ENCODE measurements at regions not wholly inside any gene's neighbourhood (a gene's known extent, or its start where the extent isn't known, plus 50 kb on each side); places are given as distances from the start of the nearest gene placed in this dataset.
"Not testable (repeated sequence)": the region's sequence is repeated elsewhere in the genome, so short reads cannot be mapped to it uniquely, and the experiment has no call there.

GRCh38 chr20:5390720-5391119 is 74.0 kb upstream of the PROKR2 start (continued):
- no peak for TF ChIP-seq REST (IDR thresholded peaks at IDR 0.05)

- H3K4me1 ChIP-seq; CTCF ChIA-PET; ATAC-seq; POLR2A ChIA-PET; DNase-seq (ENCODE audit: low read depth in 1 of 2, low spot score in 1 of 2); H3K4me2 ChIP-seq; H3K27ac ChIP-seq; FAIRE-seq; H3K4me3 ChIP-seq; H3K9me3 ChIP-seq: not testable (repeated sequence)
- 5% methylated on average over 3 of the region's 3 CpGs for WGBS (ENCODE audit: missing lambda C conversion rate)
Observed at GRCh38 chr20:5386846-5387245, 70.1 kb upstream of the PROKR2 start.

- not testable (repeated sequence) for ATAC-seq
Observed at GRCh38 chr20:5381527-5381926, 64.8 kb upstream of the PROKR2 start.

GRCh38 chr20:5377484-5377883 is 60.7 kb upstream of the PROKR2 start:
- DNase-seq (ENCODE audit: low read depth in 1 of 2, low spot score in 1 of 2): no peak
- ChIA-PET CTCF (no interaction called here), POLR2A (no interaction called here)
- Histone ChIP-seq H3K27ac (no peak overlapping the region), H3K9me3 (peaks cover 6% of the 10 kb centered on the region; the same call in 1 of the 3 replicates), H3K4me2 (no peak overlapping the region), H3K4me3 (no peak overlapping the region), H3K4me1 (no peaks in the 10 kb centered on the region)
- TF ChIP-seq CBX2 (IDR thresholded peaks at IDR 0.05; ENCODE audit: borderline replicate concordance, low read depth) (no peak), JUN (IDR thresholded peaks at IDR 0.05) (no peak), HES2 (IDR thresholded peaks at IDR 0.05) (no peak), POLR2A (IDR thresholded peaks at IDR 0.05; ENCODE audit: low read length) (no peak), RFX5 (IDR thresholded peaks at IDR 0.05) (no peak), KDM5A (IDR thresholded peaks at IDR 0.05) (no peak), RARB (CRISPR knock-in tag; IDR thresholded peaks at IDR 0.05) (no peak), E2F6 (IDR thresholded peaks at IDR 0.05; ENCODE audit: borderline replicate concordance, low read depth) (no peak), REST (IDR thresholded peaks at IDR 0.05) (no peak), FOSL2 (IDR thresholded peaks at IDR 0.05) (no peak), FOSL2 (CRISPR knock-in tag; IDR thresholded peaks at IDR 0.05) (no peak)
- no peak for ATAC-seq
- no peak for FAIRE-seq
- 0% methylated on average over 1 of the region's 1 CpG for WGBS (ENCODE audit: missing lambda C conversion rate)

More at GRCh38 chr20:5381527-5381926, 64.8 kb upstream of the PROKR2 start:
- H3K4me1 ChIP-seq; POLR2A ChIA-PET; H3K9me3 ChIP-seq; H3K27ac ChIP-seq; H3K4me2 ChIP-seq; DNase-seq (ENCODE audit: low read depth in 1 of 2, low spot score in 1 of 2); H3K4me3 ChIP-seq; FAIRE-seq: not testable (repeated sequence)
- WGBS (ENCODE audit: missing lambda C conversion rate): 43% methylated on average over 7 of the region's 7 CpGs
- CTCF ChIA-PET: interaction anchor here (2.6 kb wide), 1 partner anchor 21 kb away, joined by 6 read pairs; no protein-coding TSS in a partner anchor
